ENCODE measurements at regions not wholly inside any gene's neighbourhood (a gene's known extent, or its start where the extent isn't known, plus 50 kb on each side); places are given as distances from the start of the nearest gene placed in this dataset.

- no peak for DNase-seq (ENCODE audit: low read depth)
These were observed 644.3 kb downstream of the CBLN2 start for GRCh38 chr18:71899707-71900472.

GRCh38 chr18:71899183-71899582, 645.0 kb downstream of the CBLN2 start:
- DNase-seq (ENCODE audit: low read depth) = no peak

GRCh38 chr18:71887509-71887908, 656.6 kb downstream of the CBLN2 start:
- DNase-seq (ENCODE audit: low read depth) = no peak

GRCh38 chr18:71878226-71878625, 665.9 kb downstream of the CBLN2 start:
- DNase-seq (ENCODE audit: low read depth) = no peak

- no peak for DNase-seq (ENCODE audit: low read depth)
These were observed 670.4 kb downstream of the CBLN2 start for GRCh38 chr18:71873695-71874094.

GRCh38 chr18:71865888-71866287, 678.3 kb downstream of the CBLN2 start:
- DNase-seq (ENCODE audit: low read depth) = no peak

GRCh38 chr18:71850602-71851001, 693.5 kb downstream of the CBLN2 start:
- no peak for DNase-seq (ENCODE audit: low read depth)

- no peak for DNase-seq (ENCODE audit: low read depth)
These were observed 694.7 kb downstream of the CBLN2 start for GRCh38 chr18:71849407-71849806.

GRCh38 chr18:71846716-71847115, 697.4 kb downstream of the CBLN2 start:
- no peak for DNase-seq (ENCODE audit: low read depth)

- DNase-seq (ENCODE audit: low read depth) = no peak
These were observed 699.3 kb downstream of the CBLN2 start for GRCh38 chr18:71844814-71845213.

- no peak for DNase-seq (ENCODE audit: low read depth)
These were observed 701.5 kb downstream of the CBLN2 start for GRCh38 chr18:71842666-71843065.

- DNase-seq (ENCODE audit: low read depth) = no peak
These were observed 706.6 kb downstream of the CBLN2 start for GRCh38 chr18:71837547-71837946.

- no peak for DNase-seq (ENCODE audit: low read depth)
These were observed 711.1 kb downstream of the CBLN2 start for GRCh38 chr18:71832946-71833617.

GRCh38 chr18:71831039-71831438, 713.1 kb downstream of the CBLN2 start:
- no peak for DNase-seq (ENCODE audit: low read depth)

GRCh38 chr18:71827301-71827700, 716.8 kb downstream of the CBLN2 start:
- DNase-seq (ENCODE audit: low read depth) = no peak

- no peak for DNase-seq (ENCODE audit: low read depth)
These were observed 728.8 kb downstream of the CBLN2 start for GRCh38 chr18:71815305-71815704.

- DNase-seq (ENCODE audit: low read depth) = no peak
These were observed 734.4 kb downstream of the CBLN2 start for GRCh38 chr18:71809711-71810110.

GRCh38 chr18:71808616-71809015, 735.5 kb downstream of the CBLN2 start:
- DNase-seq (ENCODE audit: low read depth) = no peak

GRCh38 chr18:71807586-71807985, 736.6 kb downstream of the CBLN2 start:
- no peak for DNase-seq (ENCODE audit: low read depth)

GRCh38 chr18:71798986-71799673, 745.0 kb downstream of the CBLN2 start:
- no peak for DNase-seq (ENCODE audit: low read depth)

- no peak for DNase-seq (ENCODE audit: low read depth)
These were observed 746.6 kb downstream of the CBLN2 start for GRCh38 chr18:71797554-71797953.

GRCh38 chr18:71784777-71785176, 759.4 kb downstream of the CBLN2 start:
- no peak for DNase-seq (ENCODE audit: low read depth)

GRCh38 chr18:71760541-71760940, 783.6 kb downstream of the CBLN2 start:
- DNase-seq (ENCODE audit: low read depth) = no peak
